8988T (cell line): ENCODE measurements at regions not wholly inside any gene's neighbourhood (a gene's known extent, or its start where the extent isn't known, plus 50 kb on each side); places are given as distances from the start of the nearest gene placed in this dataset.

Experiments used
- DNase-seq: peaks from one replicate; pipeline ENCODE4 v3.0.0; 2011

GRCh38 chr10:4661511-4662255 is 164.3 kb upstream of the AKR1E2 start:
- no peak for DNase-seq

GRCh38 chr10:4658777-4659176 is 167.2 kb upstream of the AKR1E2 start:
- no peak for DNase-seq

- DNase-seq, result no peak
These were observed 169.3 kb upstream of the AKR1E2 start for GRCh38 chr10:4656576-4657194.

DNA sequence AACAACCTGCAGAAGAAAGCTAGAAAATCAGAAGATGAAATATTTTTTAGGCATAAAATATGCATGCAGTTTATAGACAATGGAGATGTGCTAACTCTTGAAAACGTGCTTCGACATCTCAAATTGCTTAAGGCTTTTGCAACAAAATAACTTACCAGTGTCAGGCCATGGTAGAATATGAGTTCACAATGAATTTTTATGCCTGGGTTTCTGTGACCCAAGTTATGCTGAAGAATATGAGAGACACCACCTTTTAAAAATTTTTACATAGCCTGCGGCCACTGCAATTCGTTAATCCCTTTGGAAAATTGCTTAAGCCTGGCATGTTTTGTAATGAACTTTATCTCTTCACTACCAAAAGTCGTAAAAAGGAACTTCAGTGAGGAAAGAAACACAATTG is 170.1 kb upstream of the AKR1E2 start:
- DNase-seq, result no peak

- DNase-seq, result no peak
These were observed 170.6 kb upstream of the AKR1E2 start for GRCh38 chr10:4655406-4655805.

DNA sequence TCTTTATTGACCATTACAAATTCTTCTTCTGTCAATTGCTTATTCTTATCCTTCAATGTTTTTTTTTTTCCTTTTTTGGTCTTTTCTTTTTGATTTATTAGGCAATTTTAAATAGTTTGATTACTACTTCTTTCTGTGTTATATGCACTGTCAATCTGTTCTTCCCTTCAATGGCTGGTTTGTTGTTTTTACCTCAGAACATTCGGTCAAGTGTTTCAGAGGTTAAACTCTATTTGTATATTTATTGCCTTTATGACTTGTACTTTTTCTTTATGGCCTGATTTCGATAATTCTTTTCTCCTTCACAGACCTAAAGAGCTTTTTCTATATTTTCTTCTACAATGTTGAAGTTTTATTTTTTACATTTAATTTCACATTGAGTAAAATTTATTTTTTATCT is 171.5 kb upstream of the AKR1E2 start:
- DNase-seq, result no peak

- no peak for DNase-seq
These were observed 172.8 kb upstream of the AKR1E2 start for GRCh38 chr10:4653160-4653559.

DNA sequence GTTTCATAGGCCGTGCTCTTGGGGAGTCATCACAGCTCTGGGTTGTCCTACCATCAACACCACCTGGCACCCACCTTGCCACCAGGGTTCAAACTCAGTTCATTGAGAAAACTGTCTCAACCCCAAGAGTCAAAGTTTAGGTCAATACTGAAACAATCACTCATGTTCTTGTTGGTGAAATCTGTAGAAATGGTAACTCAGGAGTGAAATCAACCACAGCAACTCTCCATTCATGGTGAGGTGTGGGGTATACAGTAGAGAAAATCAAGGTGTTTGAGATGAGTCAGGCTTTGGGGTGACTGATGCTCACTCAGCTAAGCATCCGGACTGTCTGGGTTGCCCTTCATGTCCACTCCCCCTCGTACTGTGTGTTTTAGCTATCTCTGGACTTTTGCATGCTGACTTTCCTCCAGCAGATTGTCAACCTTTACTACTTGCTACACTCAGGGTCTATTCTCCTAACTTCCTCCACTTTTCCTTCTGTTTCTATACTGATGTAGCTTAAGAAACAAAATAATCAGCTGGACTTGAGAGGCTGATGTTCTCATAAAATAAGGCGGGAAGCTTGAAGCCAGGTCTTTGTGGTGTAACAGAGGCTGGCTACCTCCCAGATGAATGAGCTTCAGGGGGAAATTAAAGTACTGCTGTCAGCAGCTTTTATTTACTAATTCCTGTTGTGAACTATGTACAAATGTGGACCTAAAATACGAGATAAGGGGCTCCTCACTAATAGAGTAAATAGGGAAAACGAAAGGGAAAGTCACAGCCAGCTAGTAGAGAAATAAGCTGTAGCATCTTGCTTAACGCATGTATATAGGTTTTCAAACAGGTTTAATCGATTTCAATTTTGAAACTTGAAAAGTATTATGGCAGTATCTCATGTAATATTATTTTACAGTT is 173.6 kb upstream of the AKR1E2 start:
- no peak for DNase-seq

DNA sequence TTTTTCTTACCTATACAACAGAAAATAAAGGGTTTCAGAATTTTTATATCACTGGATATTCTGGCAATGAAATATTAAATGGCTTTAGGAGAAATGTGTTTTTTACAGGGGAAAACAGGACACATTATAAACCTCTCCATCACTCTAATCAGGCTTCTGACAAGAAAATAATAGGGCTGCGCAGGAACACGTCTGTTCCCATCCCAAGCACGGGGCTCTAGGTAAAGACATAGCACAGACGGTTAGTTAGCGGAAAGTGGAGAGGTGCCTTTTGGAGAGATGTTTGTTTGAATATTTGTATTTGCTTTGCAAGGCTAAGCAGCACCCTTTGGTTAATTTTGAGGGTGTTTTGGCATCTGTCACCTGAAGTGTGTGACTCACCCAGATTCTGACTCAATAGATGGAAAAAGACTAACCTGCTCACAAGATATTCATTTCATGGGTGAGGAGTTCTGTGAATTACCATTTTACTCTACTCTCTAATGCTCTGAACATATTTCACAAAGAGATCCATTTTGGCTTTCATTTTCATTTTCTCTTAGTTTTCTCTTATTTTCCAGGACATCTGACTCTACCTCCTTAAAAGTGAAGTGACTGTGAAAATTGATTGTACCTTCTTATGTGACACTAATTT is 174.5 kb upstream of the AKR1E2 start:
- DNase-seq, result no peak

- DNase-seq, result no peak
These were observed 175.4 kb upstream of the AKR1E2 start for GRCh38 chr10:4650582-4650981.

- no peak for DNase-seq
These were observed 176.0 kb upstream of the AKR1E2 start for GRCh38 chr10:4649886-4650508.

- no peak for DNase-seq
These were observed 176.5 kb upstream of the AKR1E2 start for GRCh38 chr10:4649471-4649870.

DNA sequence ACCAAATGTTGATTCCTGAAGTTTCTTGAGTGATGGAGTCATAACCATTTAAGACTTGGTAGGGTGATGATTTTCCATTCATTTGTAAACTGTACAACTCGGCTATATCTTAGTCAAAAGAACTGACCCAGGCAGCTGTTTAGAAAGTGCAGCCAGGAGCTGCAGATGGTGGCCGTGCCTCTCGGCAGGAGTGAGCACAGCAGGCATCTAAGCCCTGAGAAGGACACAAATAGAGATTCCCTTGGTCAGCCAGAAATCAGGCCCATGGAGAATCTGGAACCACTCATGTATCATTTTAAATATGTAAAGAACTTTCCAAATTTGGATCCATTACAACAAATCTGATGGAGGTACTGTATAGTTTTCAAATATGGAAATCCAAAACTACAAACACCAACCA is 177.0 kb upstream of the AKR1E2 start:
- no peak for DNase-seq

GRCh38 chr10:4647109-4647785 is 178.8 kb upstream of the AKR1E2 start:
- DNase-seq, result no peak

DNA sequence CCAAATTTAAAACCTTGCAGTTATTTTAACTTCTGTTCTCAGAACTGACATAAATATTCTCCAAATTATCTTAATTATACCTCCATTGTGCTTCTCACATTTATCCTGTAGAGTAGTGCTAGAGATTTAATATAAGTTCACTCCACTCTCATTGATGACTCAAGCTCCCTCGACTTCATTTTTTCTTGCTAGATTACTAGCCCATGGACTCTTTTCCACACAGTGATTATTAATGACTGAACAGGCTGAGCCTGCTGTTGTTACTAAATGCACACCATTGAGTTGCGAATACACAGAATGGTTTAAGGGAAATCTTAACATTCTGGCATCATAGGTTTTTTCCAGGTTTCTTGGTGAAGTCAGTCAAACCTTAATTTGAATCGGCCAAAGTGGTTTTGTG is 179.5 kb upstream of the AKR1E2 start:
- DNase-seq, result no peak

DNA sequence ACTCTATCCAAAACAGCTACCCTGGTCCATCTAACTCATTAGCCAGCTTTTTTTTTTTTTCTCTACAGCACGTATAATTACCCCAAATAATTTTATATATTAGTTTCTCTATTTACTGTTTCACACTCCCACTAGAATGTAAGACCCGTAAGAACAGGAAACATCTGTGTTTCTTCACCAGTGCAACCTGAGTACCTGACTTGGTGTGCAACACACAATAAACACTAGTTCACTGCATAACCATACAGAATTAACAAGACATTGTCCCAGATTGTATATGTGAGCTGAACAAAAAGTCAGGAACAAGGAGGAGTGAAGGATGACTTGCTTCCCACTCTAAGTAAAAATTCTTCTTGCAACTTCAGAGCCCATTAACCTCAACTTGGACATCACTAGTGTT is 180.2 kb upstream of the AKR1E2 start:
- DNase-seq, result no peak

DNA sequence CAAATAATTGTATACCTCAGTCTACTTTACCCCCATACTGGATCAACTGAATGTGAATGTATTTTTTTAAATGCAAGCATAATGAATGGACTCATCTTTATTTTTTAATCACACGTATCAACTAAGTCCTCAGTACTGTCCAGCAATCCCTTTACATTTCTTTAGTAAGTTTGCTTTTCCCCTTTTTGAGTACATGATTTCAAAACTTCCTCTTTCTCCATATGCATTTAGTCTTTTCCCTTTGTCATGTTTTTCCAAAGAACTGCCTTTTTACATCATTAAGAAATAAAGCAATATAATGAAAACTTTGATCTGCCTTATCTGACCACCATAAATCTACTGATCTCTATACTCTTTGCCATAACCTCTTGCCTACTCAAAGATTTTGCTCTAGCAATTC is 182.5 kb upstream of the AKR1E2 start:
- DNase-seq, result no peak

GRCh38 chr10:4639960-4640359 is 186.0 kb upstream of the AKR1E2 start:
- DNase-seq, result no peak

- no peak for DNase-seq
These were observed 187.9 kb upstream of the AKR1E2 start for GRCh38 chr10:4638099-4638498.

DNA sequence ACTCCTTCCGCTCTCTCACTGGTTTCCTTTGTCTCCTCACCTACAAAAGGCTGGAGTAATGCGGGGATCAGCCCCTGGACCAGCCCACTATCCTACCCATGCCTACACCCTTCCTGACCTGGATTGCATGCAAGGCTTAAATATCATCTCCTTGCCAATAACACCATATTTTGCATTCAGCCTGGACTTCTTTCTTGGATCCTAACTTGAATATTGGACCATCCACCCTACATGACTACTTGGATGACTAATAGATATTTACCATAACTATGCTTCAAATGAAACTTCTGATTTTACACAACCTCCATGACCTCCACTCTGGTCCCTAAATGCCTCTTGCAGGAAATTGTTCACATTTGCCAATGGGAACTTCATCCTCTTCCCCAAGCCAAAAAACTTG is 188.3 kb upstream of the AKR1E2 start:
- DNase-seq, result no peak

GRCh38 chr10:4635883-4636282 is 190.1 kb upstream of the AKR1E2 start:
- no peak for DNase-seq

DNA sequence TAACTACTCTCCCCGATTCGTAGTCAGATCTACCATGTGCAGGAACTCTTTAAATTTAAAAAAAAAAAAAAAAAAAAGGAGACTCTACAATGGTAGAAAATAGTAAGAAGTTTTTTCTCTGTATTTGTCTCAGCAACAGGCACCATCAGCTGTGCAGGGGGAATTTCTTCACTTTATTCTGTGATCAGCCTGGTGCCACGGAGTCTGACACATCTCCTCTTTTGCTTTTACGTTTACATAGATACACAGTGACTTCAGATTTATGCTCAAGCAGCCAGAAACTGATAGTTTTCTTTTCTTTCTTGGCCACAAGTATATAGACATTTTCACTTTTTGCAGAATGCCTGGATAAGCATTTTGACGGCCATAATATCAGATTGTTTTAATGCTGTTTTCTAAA is 190.6 kb upstream of the AKR1E2 start:
- DNase-seq, result no peak
